B cell (primary cell): ENCODE measurements at regions not wholly inside any gene's neighbourhood (a gene's known extent, or its start where the extent isn't known, plus 50 kb on each side); places are given as distances from the start of the nearest gene placed in this dataset.

ENCODE experiments used
- ATAC-seq: fragments of 200-7000 bp; cut with Tn5 transposase; one replicate; pipeline ENCODE4 v1.10.0; 2021; ENCODE audit warnings: low read depth, mild to moderate bottlenecking, moderate number of reproducible peaks, moderate library complexity
- CTCF ChIA-PET: fragments of 350-600 bp; sonication (Branson Sonifier 250); formaldehyde crosslinking; loops from one replicate; lab custom pipeline; 2021; ENCODE audit warnings: antibody characterized with exemption, inconsistent platforms; lab: Charles Lee
- POLR2A ChIA-PET: fragments of 350-600 bp; sonication (Branson Sonifier 250); formaldehyde crosslinking; loops from one replicate; lab custom pipeline; 2021; ENCODE audit warnings: antibody characterized with exemption; lab: Charles Lee
- DNase-seq: peaks from one replicate; pipeline ENCODE4 v3.0.0; 2013
- H2AFZ ChIP-seq: 2 replicates; pipeline ENCODE4 v1.6.1; 2012; ENCODE audit warnings: mild to moderate bottlenecking, low read depth, low read length; ENCODE audit not compliant: insufficient read depth, poor library complexity, severe bottlenecking
- H3K27ac ChIP-seq, 2 donors: 1 replicate in 1 of 2; 2 replicates in 1 of 2; pipeline ENCODE4 v1.5.1; 2012 to 2013; ENCODE audit warnings: low read length in 2 of 2, mild to moderate bottlenecking in 2 of 2, moderate library complexity in 1 of 2
- H3K27me3 ChIP-seq, 4 experiments: fragments of 200-600 bp in 1 of 4; sonication (generic) in 1 of 4; replicated peaks in 1 of 4; 1 replicate in 2 of 4; 2 replicates in 2 of 4; pipeline versions ENCODE4 v1.6.1 to v1.7.0; 2013 to 2016; ENCODE audit warnings: low read length in 3 of 4, mild to moderate bottlenecking in 2 of 4, mixed read lengths in 1 of 4, moderate library complexity in 1 of 4; ENCODE audit not compliant: insufficient read depth in 4 of 4, control insufficient read depth in 3 of 4; ENCODE audit errors: control extremely low read depth in 1 of 4
- H3K36me3 ChIP-seq, 2 experiments: replicated peaks in 1 of 2; 1 replicate in 1 of 2; 2 replicates in 1 of 2; pipeline versions ENCODE4 v1.6.1 to v1.7.1; 2013; ENCODE audit warnings: low read length in 1 of 2; ENCODE audit not compliant: insufficient read depth in 2 of 2, control insufficient read depth in 1 of 2; ENCODE audit errors: control extremely low read depth in 1 of 2, extremely low read depth in 1 of 2
- H3K4me1 ChIP-seq, 2 donors: fragments of 200-600 bp in 1 of 2; sonication (generic) in 1 of 2; 1 replicate in 1 of 2; 2 replicates in 1 of 2; pipeline versions ENCODE4 v1.5.1 to v1.6.1; 2013 to 2017; ENCODE audit warnings: low read length in 2 of 2; ENCODE audit not compliant: control insufficient read depth in 2 of 2, insufficient read depth in 2 of 2
- H3K4me2 ChIP-seq: replicated peaks from 2 replicates; pipeline ENCODE3; 2012; ENCODE audit warnings: mild to moderate bottlenecking, low read depth, low read length; ENCODE audit not compliant: poor library complexity, severe bottlenecking
- H3K4me3 ChIP-seq, 5 experiments: fragments of 200-600 bp in 1 of 5; sonication (generic) in 1 of 5; 1 replicate in 3 of 5; 2 replicates in 2 of 5; pipeline versions ENCODE4 v1.5.1 to v1.7.0; 2011 to 2016; ENCODE audit warnings: low read length in 4 of 5, mild to moderate bottlenecking in 4 of 5, low read depth in 2 of 5, control low read depth in 1 of 5, moderate library complexity in 1 of 5; ENCODE audit not compliant: insufficient read depth in 1 of 5; ENCODE audit errors: control extremely low read depth in 1 of 5, extremely low read depth in 1 of 5
- H3K79me2 ChIP-seq: fragments of 200-600 bp; sonication (generic); one replicate; pipeline ENCODE4 v1.6.0; 2016; ENCODE audit warnings: low read length; ENCODE audit not compliant: control insufficient read depth, insufficient read depth
- H3K9ac ChIP-seq: fragments of 200-600 bp; sonication (generic); 2 replicates; pipeline ENCODE4 v1.6.1; 2017; ENCODE audit warnings: mild to moderate bottlenecking, low read length, moderate library complexity
- H3K9me3 ChIP-seq, 3 donors: one replicate each; pipeline versions ENCODE4 v1.6.1 to v1.7.1; 2013; ENCODE audit warnings: low read length in 2 of 3; ENCODE audit not compliant: control insufficient read depth in 2 of 3, insufficient read depth in 1 of 3; ENCODE audit errors: control extremely low read depth in 1 of 3
- H4K20me1 ChIP-seq: 2 replicates; pipeline ENCODE4 v1.6.0; 2012; ENCODE audit warnings: mild to moderate bottlenecking, low read length; ENCODE audit not compliant: insufficient read depth, control insufficient read depth, poor library complexity, severe bottlenecking
- H3K27ac Mint-ChIP-seq: one replicate; pipeline ENCODE4 v1.8.0; 2021; ENCODE audit warnings: mixed read lengths
- H3K27me3 Mint-ChIP-seq: one replicate; pipeline ENCODE4 v1.8.0; 2021; ENCODE audit warnings: mixed read lengths
- H3K4me1 Mint-ChIP-seq: one replicate; pipeline ENCODE4 v1.8.0; 2021; ENCODE audit warnings: mixed read lengths
- H3K4me3 Mint-ChIP-seq: one replicate; pipeline ENCODE4 v1.8.0; 2021; ENCODE audit warnings: mixed read lengths
- H3K9me3 Mint-ChIP-seq: one replicate; pipeline ENCODE4 v1.8.0; 2022; ENCODE audit warnings: mixed read lengths; ENCODE audit not compliant: insufficient read depth
- CTCF ChIP-seq: fragments of 200-600 bp; IDR thresholded peaks from one replicate; pipeline ENCODE4 v1.8.0; 2022; ENCODE audit warnings: antibody characterized with exemption, mild to moderate bottlenecking
- EZH2 ChIP-seq: IDR thresholded peaks from 2 replicates; pipeline ENCODE4 v1.6.1; 2012; ENCODE audit warnings: borderline replicate concordance, low read depth, mild to moderate bottlenecking, moderate library complexity, low read length; ENCODE audit not compliant: insufficient read depth, poor library complexity, severe bottlenecking
- WGBS: methylation state at CpG from one replicate; pipeline ENCODE4 v1.1.5; 2013; ENCODE audit warnings: missing lambda C conversion rate; ENCODE audit not compliant: insufficient coverage; 5-methylcytosine and 5-hydroxymethylcytosine counted together
- intact Hi-C: fragments of 100-400 bp; cut with micrococcal nuclease; formaldehyde crosslinking; loops from one replicate; pipeline ENCODE4 v1.10.0; 2022

- no peaks in the 10 kb centered on the region for H4K20me1 ChIP-seq
- H3K9ac ChIP-seq, result no peak overlapping the region
- no CpG with 5 or more reads among the region's 3 CpGs for WGBS
- Mint-ChIP-seq H3K27ac (no peak overlapping the region), H3K4me1 (no peaks in the 10 kb centered on the region), H3K27me3 (peaks cover 16% of the 10 kb centered on the region), H3K4me3 (no peak overlapping the region), H3K9me3 (no peaks in the 10 kb centered on the region)
- TF ChIP-seq CTCF (no peak), EZH2 (no peak)
- DNase-seq, result no peak
- H3K4me2 ChIP-seq, result no peak overlapping the region
- H3K27me3 ChIP-seq, result peaks cover 0 to 6% (median 0%) of the 10 kb centered on the region in 4 experiments
- H3K9me3 ChIP-seq, result no peaks in the 10 kb centered on the region
- no peaks in the 10 kb centered on the region for H3K4me1 ChIP-seq
- no peak overlapping the region for H2AFZ ChIP-seq
- no peaks in the 10 kb centered on the region for H3K79me2 ChIP-seq
- no peak overlapping the region for H3K4me3 ChIP-seq
- POLR2A ChIA-PET, result no interaction called here
- H3K27ac ChIP-seq, result no peak overlapping the region
- CTCF ChIA-PET, result no interaction called here
- H3K36me3 ChIP-seq, result no peaks in the 10 kb centered on the region
- no peak for ATAC-seq
- intact Hi-C loops, result no loop called here
Measured at GRCh38 chr12:13805041-13805440, 176.4 kb downstream of the GRIN2B start.

GRCh38 chr12:13801543-13801942 is 179.9 kb downstream of the GRIN2B start:
- POLR2A ChIA-PET, result no interaction called here
- H3K9me3 Mint-ChIP-seq, result no peaks in the 10 kb centered on the region
- H3K4me3 Mint-ChIP-seq, result no peak overlapping the region
- H3K27ac ChIP-seq, result no peak overlapping the region
- H3K79me2 ChIP-seq, result no peaks in the 10 kb centered on the region
- CTCF ChIA-PET, result no interaction called here
- no peaks in the 10 kb centered on the region for H3K4me1 ChIP-seq
- intact Hi-C loops, result no loop called here
- no peaks in the 10 kb centered on the region for H3K9me3 ChIP-seq
- no peaks in the 10 kb centered on the region for H4K20me1 ChIP-seq
- WGBS, result 83% methylated on average over 3 of the region's 3 CpGs
- no peaks in the 10 kb centered on the region for H3K4me1 Mint-ChIP-seq
- no peak for TF ChIP-seq EZH2
- DNase-seq (no peak), ATAC-seq (no peak)
- H3K9ac ChIP-seq, result no peak overlapping the region
- H2AFZ ChIP-seq, result no peak overlapping the region
- H3K4me2 ChIP-seq, result no peak overlapping the region
- H3K36me3 ChIP-seq, result no peaks in the 10 kb centered on the region
- H3K27me3 ChIP-seq, result peaks cover 0 to 3% (median 0%) of the 10 kb centered on the region in 4 experiments
- H3K4me3 ChIP-seq, result no peak overlapping the region
- peaks cover 8% of the 10 kb centered on the region for H3K27me3 Mint-ChIP-seq
- no peak overlapping the region for H3K27ac Mint-ChIP-seq
